ENCODE measurements at regions not wholly inside any gene's neighbourhood (a gene's known extent, or its start where the extent isn't known, plus 50 kb on each side); places are given as distances from the start of the nearest gene placed in this dataset.

DNA sequence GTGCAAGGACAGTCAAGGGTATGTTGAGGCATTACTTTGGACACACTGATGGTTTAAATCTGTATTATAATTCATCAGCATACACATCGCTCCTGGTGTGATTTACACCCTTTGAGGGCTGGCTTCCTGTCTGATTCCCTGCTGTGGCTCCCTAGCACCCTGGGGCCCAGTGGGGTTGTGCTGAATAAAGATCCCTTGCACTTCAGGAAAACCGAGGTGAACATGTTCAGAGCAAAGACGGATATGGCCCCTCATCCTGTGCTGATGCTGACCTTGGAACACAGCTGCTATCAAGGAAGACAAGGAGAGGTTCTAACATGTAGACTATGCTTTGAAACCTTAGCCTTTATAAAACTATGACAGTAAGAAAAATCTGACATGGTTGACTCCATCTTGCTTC, 84.6 kb upstream of the UNC5B start:
- TF ChIP-seq, protein P1, sequence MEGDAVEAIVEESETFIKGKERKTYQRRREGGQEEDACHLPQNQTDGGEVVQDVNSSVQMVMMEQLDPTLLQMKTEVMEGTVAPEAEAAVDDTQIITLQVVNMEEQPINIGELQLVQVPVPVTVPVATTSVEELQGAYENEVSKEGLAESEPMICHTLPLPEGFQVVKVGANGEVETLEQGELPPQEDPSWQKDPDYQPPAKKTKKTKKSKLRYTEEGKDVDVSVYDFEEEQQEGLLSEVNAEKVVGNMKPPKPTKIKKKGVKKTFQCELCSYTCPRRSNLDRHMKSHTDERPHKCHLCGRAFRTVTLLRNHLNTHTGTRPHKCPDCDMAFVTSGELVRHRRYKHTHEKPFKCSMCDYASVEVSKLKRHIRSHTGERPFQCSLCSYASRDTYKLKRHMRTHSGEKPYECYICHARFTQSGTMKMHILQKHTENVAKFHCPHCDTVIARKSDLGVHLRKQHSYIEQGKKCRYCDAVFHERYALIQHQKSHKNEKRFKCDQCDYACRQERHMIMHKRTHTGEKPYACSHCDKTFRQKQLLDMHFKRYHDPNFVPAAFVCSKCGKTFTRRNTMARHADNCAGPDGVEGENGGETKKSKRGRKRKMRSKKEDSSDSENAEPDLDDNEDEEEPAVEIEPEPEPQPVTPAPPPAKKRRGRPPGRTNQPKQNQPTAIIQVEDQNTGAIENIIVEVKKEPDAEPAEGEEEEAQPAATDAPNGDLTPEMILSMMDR (IDR thresholded peaks at IDR 0.05) = no peak
- TF ChIP-seq EZH2 (IDR thresholded peaks at IDR 0.05; ENCODE audit: borderline replicate concordance, insufficient read depth, low read depth, low read length, poor library complexity, severe bottlenecking) = no peak
